ENCODE measurements at regions not wholly inside any gene's neighbourhood (a gene's known extent, or its start where the extent isn't known, plus 50 kb on each side); places are given as distances from the start of the nearest gene placed in this dataset.

- peak in 1 of 2 donors; percentile 21 for DNase-seq
These were observed 228.0 kb downstream of the ETAA1 start for GRCh38 chr2:67625178-67625577.

- DNase-seq: no peak
These were observed 228.8 kb downstream of the ETAA1 start for GRCh38 chr2:67625690-67626475.

- DNase-seq: no peak
These were observed 229.5 kb downstream of the ETAA1 start for GRCh38 chr2:67626656-67627055.

GRCh38 chr2:67627456-67628207, 230.5 kb downstream of the ETAA1 start:
- no peak for DNase-seq

GRCh38 chr2:67628892-67629291, 231.8 kb downstream of the ETAA1 start:
- DNase-seq: no peak

- no peak for DNase-seq
These were observed 234.3 kb downstream of the ETAA1 start for GRCh38 chr2:67631483-67631882.

- no peak for DNase-seq
These were observed 236.2 kb downstream of the ETAA1 start for GRCh38 chr2:67633212-67633856.

- DNase-seq: no peak
These were observed 241.0 kb downstream of the ETAA1 start for GRCh38 chr2:67638146-67638545.

GRCh38 chr2:67641312-67642045, 244.3 kb downstream of the ETAA1 start:
- DNase-seq: no peak

- no peak for DNase-seq
These were observed 244.9 kb downstream of the ETAA1 start for GRCh38 chr2:67642046-67642382.

- DNase-seq: no peak
These were observed 245.8 kb downstream of the ETAA1 start for GRCh38 chr2:67642961-67643360.

- no peak for DNase-seq
These were observed 248.4 kb downstream of the ETAA1 start for GRCh38 chr2:67645280-67646138.

GRCh38 chr2:67646714-67647333, 249.7 kb downstream of the ETAA1 start:
- DNase-seq: no peak

- DNase-seq: no peak
These were observed 252.5 kb downstream of the ETAA1 start for GRCh38 chr2:67649331-67650261.

GRCh38 chr2:67650291-67651133, 253.4 kb downstream of the ETAA1 start:
- DNase-seq: peak; percentile 9 to 21

GRCh38 chr2:67651565-67651964, 254.4 kb downstream of the ETAA1 start:
- DNase-seq: no peak

GRCh38 chr2:67652679-67653078, 255.5 kb downstream of the ETAA1 start:
- no peak for DNase-seq

GRCh38 chr2:67656875-67657274, 259.7 kb downstream of the ETAA1 start:
- DNase-seq: no peak

- no peak for DNase-seq
These were observed 261.7 kb downstream of the ETAA1 start for GRCh38 chr2:67658820-67659219.

All from inflammatory macrophage (primary cell).